HepG2 (cell line): ENCODE measurements at regions not wholly inside any gene's neighbourhood (a gene's known extent, or its start where the extent isn't known, plus 50 kb on each side); places are given as distances from the start of the nearest gene placed in this dataset.

Experiments
- ATAC-seq: fragments of 200-7000 bp; cut with Tn5 transposase; 3 replicates; pipeline ENCODE4 v1.9.1; 2020; ENCODE audit warnings: mild to moderate bottlenecking, moderate library complexity
- BruUV-seq: library from RNA; stranded (reverse); fragments of 400-500 nt; replicated peaks from 2 replicates; lab custom pipeline; 2021; lab: Mats Ljungman, UMichigan
- CTCF ChIA-PET: fragments of 300-600 bp; formaldehyde crosslinking; extraction: SDS; loops from one replicate; lab custom pipeline; 2021; ENCODE audit warnings: low total read pairs, inconsistent platforms, low intra/inter-chr PET ratio; lab: Yijun Ruan, JAX
- POLR2A ChIA-PET: fragments of 350-600 bp; sonication (Branson Sonifier 250); formaldehyde crosslinking; loops from one replicate; lab custom pipeline; 2020; ENCODE audit warnings: antibody characterized with exemption, inconsistent platforms; lab: Yijun Ruan, JAX
- DNase-seq: peaks from one replicate; pipeline ENCODE4 v3.0.0-alpha.2; 2015; ENCODE audit warnings: low spot score
- FAIRE-seq: peaks from 3 replicates; lab custom pipeline; 2011; peaks lifted over from hg19 to GRCh38; lab: Jason Lieb, UNC
- H2AFZ ChIP-seq: one replicate; pipeline ENCODE4 v1.6.1; 2011; ENCODE audit warnings: low read length, inconsistent platforms
- H3K27ac ChIP-seq: fragments of 300-600 bp; 3 replicates; pipeline ENCODE4 v1.8.0; 2011; ENCODE audit warnings: mixed run types, mild to moderate bottlenecking, mixed read lengths, low read length, inconsistent platforms; ENCODE audit not compliant: insufficient read depth; ENCODE audit errors: extremely low read length
- H3K27me3 ChIP-seq, 2 experiments: fragments of 200-600 bp in 1 of 2; 2 replicates in 1 of 2; 3 replicates in 1 of 2; pipeline versions ENCODE4 v1.6.0 to v1.8.0; 2011; ENCODE audit warnings: low read length in 2 of 2, mild to moderate bottlenecking in 2 of 2, moderate library complexity in 2 of 2, inconsistent platforms in 1 of 2; ENCODE audit not compliant: insufficient read depth in 2 of 2, control insufficient read depth in 1 of 2
- H3K36me3 ChIP-seq, 2 experiments: fragments of 200-600 bp in 1 of 2; replicated peaks in 1 of 2; 2 replicates in 1 of 2; 3 replicates in 1 of 2; pipeline versions ENCODE4 v1.5.1 to v1.8.0; 2011; ENCODE audit warnings: low read length in 2 of 2, inconsistent platforms in 1 of 2; ENCODE audit not compliant: insufficient read depth in 2 of 2, control insufficient read depth in 1 of 2
- H3K4me1 ChIP-seq: 2 replicates; pipeline ENCODE4 v1.5.1; 2012; ENCODE audit warnings: low read length, inconsistent platforms; ENCODE audit not compliant: insufficient read depth
- H3K4me2 ChIP-seq: 2 replicates; pipeline ENCODE4 v1.6.0; 2011; ENCODE audit warnings: low read depth, low read length, inconsistent platforms
- H3K4me3 ChIP-seq, 3 experiments: fragments of 200-600 bp in 1 of 3; sonication (generic), shearing (Covaris generic) in 1 of 3; replicated peaks in 1 of 3; 2 replicates each; pipeline ENCODE4 v1.5.1; 2011 to 2016; ENCODE audit warnings: low read length in 3 of 3, inconsistent platforms in 2 of 3, low read depth in 2 of 3, mild to moderate bottlenecking in 2 of 3, control low read depth in 1 of 3, mixed read lengths in 1 of 3; ENCODE audit not compliant: insufficient read depth in 1 of 3
- H3K79me2 ChIP-seq: one replicate; pipeline ENCODE4 v1.6.1; 2011; ENCODE audit warnings: low read length, inconsistent platforms; ENCODE audit not compliant: insufficient read depth
- H3K9ac ChIP-seq: 2 replicates; pipeline ENCODE4 v1.6.0; 2011; ENCODE audit warnings: mild to moderate bottlenecking, low read depth, low read length, inconsistent platforms; ENCODE audit not compliant: insufficient read depth
- H3K9me3 ChIP-seq: 2 replicates; pipeline ENCODE4 v1.5.1; 2012; ENCODE audit warnings: mild to moderate bottlenecking, low read length
- H4K20me1 ChIP-seq: 2 replicates; pipeline ENCODE4 v1.6.0; 2011; ENCODE audit warnings: inconsistent platforms, mild to moderate bottlenecking, low read length, moderate library complexity; ENCODE audit not compliant: insufficient read depth
- BRCA1 ChIP-seq: sonication (generic); formaldehyde crosslinking; IDR thresholded peaks from 2 replicates; pipeline ENCODE4 v1.4.0; 2020; ENCODE audit warnings: missing genetic modification reagents
- PLRG1 ChIP-seq: fragments of 450-650 bp; conservative IDR thresholded peaks from 2 replicates; pipeline ENCODE4 v1.6.1; 2016
- PRPF4 ChIP-seq: fragments of 200-400 bp; formaldehyde crosslinking; IDR thresholded peaks from 2 replicates; pipeline ENCODE4 v1.6.1; 2016; ENCODE audit warnings: low read length, low read depth; ENCODE audit not compliant: poor library complexity, severe bottlenecking
- ZKSCAN1 ChIP-seq: fragments of 150-350 bp; IDR thresholded peaks from 2 replicates; pipeline ENCODE4 v1.6.1; 2014; ENCODE audit warnings: low read length
- ZNF451 ChIP-seq: sonication (generic); formaldehyde crosslinking; IDR thresholded peaks from 2 replicates; pipeline ENCODE4 v1.5.0; 2020; ENCODE audit warnings: mild to moderate bottlenecking, missing genetic modification reagents
- ZNF496 ChIP-seq: sonication (generic); formaldehyde crosslinking; IDR thresholded peaks from 2 replicates; pipeline ENCODE4 v1.8.1; 2023; ENCODE audit warnings: mild to moderate bottlenecking, moderate library complexity, missing genetic modification reagents; ENCODE audit not compliant: insufficient replicate concordance
- WGBS: methylation state at CpG from one replicate; pipeline ENCODE4 v1.1.6; 2017; ENCODE audit warnings: low lambda C conversion rate; 5-methylcytosine and 5-hydroxymethylcytosine counted together
- in situ Hi-C: cut with HindIII; loops from 2 replicates; pipeline ENCODE4 v1.10.0; 2017; ENCODE audit warnings: low pct_unique_long_range_greater_than_20kb; ENCODE audit not compliant: extremely low pct_ligation_motif_present
- intact Hi-C: fragments of 100-400 bp; cut with micrococcal nuclease; formaldehyde crosslinking; loops from one replicate; pipeline ENCODE4 v1.10.0; 2022; ENCODE audit not compliant: unreplicated experiment
- TF ChIP-seq, protein P1 (sequence below): sonication (generic); formaldehyde crosslinking; IDR thresholded peaks from 2 replicates; pipeline ENCODE4 v1.9.0; 2021; ENCODE audit warnings: mild to moderate bottlenecking, missing genetic modification reagents
- TF ChIP-seq, protein P2 (sequence below): sonication (generic); formaldehyde crosslinking; IDR thresholded peaks from 2 replicates; pipeline ENCODE4 v1.8.0; 2022; ENCODE audit warnings: missing genetic modification reagents, mild to moderate bottlenecking, borderline replicate concordance
- TF ChIP-seq, protein P3 (sequence below): sonication (generic); formaldehyde crosslinking; IDR thresholded peaks from 2 replicates; pipeline ENCODE4 v1.5.1; 2020; ENCODE audit warnings: mild to moderate bottlenecking, missing genetic modification reagents, borderline replicate concordance
- TF ChIP-seq, protein P4 (sequence below): sonication (generic); formaldehyde crosslinking; IDR thresholded peaks from 2 replicates; pipeline ENCODE4 v1.5.0; 2020; ENCODE audit warnings: missing genetic modification reagents, mild to moderate bottlenecking, borderline replicate concordance

DNA sequence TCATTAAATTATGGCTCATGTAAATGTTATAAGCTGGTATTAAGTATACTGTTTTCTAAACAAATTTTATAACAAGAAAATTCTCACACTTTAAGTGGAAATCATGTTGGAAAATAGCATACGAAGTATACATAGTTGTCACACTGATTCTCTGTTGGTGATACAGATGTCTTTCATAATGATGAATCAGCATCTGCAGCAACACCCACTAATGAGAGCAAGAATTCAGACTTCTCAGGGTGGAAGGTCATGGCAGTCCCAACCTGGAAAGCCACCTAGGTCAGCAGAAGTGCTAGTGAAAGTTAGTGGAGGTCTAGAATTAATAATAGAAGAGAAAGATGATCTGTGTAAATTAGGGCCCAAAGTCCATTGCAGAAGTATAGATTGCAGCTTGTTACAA is 719.7 kb upstream of the MIR17HG start (continued):
- TF ChIP-seq, protein P1, sequence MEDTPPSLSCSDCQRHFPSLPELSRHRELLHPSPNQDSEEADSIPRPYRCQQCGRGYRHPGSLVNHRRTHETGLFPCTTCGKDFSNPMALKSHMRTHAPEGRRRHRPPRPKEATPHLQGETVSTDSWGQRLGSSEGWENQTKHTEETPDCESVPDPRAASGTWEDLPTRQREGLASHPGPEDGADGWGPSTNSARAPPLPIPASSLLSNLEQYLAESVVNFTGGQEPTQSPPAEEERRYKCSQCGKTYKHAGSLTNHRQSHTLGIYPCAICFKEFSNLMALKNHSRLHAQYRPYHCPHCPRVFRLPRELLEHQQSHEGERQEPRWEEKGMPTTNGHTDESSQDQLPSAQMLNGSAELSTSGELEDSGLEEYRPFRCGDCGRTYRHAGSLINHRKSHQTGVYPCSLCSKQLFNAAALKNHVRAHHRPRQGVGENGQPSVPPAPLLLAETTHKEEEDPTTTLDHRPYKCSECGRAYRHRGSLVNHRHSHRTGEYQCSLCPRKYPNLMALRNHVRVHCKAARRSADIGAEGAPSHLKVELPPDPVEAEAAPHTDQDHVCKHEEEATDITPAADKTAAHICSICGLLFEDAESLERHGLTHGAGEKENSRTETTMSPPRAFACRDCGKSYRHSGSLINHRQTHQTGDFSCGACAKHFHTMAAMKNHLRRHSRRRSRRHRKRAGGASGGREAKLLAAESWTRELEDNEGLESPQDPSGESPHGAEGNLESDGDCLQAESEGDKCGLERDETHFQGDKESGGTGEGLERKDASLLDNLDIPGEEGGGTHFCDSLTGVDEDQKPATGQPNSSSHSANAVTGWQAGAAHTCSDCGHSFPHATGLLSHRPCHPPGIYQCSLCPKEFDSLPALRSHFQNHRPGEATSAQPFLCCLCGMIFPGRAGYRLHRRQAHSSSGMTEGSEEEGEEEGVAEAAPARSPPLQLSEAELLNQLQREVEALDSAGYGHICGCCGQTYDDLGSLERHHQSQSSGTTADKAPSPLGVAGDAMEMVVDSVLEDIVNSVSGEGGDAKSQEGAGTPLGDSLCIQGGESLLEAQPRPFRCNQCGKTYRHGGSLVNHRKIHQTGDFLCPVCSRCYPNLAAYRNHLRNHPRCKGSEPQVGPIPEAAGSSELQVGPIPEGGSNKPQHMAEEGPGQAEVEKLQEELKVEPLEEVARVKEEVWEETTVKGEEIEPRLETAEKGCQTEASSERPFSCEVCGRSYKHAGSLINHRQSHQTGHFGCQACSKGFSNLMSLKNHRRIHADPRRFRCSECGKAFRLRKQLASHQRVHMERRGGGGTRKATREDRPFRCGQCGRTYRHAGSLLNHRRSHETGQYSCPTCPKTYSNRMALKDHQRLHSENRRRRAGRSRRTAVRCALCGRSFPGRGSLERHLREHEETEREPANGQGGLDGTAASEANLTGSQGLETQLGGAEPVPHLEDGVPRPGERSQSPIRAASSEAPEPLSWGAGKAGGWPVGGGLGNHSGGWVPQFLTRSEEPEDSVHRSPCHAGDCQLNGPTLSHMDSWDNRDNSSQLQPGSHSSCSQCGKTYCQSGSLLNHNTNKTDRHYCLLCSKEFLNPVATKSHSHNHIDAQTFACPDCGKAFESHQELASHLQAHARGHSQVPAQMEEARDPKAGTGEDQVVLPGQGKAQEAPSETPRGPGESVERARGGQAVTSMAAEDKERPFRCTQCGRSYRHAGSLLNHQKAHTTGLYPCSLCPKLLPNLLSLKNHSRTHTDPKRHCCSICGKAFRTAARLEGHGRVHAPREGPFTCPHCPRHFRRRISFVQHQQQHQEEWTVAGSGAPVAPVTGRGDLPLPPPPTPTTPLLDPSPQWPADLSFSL (CRISPR knock-in tag), result no peak
- TF ChIP-seq BRCA1 (CRISPR knock-in tag) (no peak), ZNF451 (no peak)
- TF ChIP-seq, all 625 proteins: peak for 2

DNA sequence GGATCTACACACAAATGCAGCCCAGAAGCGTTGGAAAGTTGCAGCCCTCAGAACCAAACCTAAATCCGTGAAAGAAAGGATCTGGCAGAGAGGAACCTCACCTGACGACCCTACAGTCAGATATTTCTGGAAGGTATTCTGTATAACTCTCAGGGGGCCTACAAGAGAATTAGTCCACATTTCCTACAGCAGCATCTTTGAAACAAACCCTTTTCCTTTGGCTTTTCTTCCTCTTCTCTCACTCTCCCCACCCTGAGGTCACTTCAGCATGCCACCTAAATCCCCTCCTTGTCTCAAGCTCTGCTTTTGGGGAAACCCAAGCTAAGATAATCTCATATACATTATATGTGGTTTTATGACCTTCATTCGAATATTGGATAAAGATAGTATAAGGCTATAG is 719.0 kb upstream of the MIR17HG start:
- Histone ChIP-seq H2AFZ (no peak overlapping the region), H3K4me1 (no peaks in the 10 kb centered on the region), H3K9me3 (peaks cover 33% of the 10 kb centered on the region), H3K36me3 (no peaks in the 10 kb centered on the region), H3K4me2 (no peak overlapping the region), H3K79me2 (no peaks in the 10 kb centered on the region)
- CTCF ChIA-PET, result no interaction called here
- intact Hi-C loops, result no loop called here
- TF ChIP-seq PLRG1 (no peak), PRPF4 (no peak), ZKSCAN1 (no peak), ZNF496 (CRISPR knock-in tag) (no peak)
- TF ChIP-seq, protein P2, sequence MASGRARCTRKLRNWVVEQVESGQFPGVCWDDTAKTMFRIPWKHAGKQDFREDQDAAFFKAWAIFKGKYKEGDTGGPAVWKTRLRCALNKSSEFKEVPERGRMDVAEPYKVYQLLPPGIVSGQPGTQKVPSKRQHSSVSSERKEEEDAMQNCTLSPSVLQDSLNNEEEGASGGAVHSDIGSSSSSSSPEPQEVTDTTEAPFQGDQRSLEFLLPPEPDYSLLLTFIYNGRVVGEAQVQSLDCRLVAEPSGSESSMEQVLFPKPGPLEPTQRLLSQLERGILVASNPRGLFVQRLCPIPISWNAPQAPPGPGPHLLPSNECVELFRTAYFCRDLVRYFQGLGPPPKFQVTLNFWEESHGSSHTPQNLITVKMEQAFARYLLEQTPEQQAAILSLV, result no peak
- TF ChIP-seq, protein P3, sequence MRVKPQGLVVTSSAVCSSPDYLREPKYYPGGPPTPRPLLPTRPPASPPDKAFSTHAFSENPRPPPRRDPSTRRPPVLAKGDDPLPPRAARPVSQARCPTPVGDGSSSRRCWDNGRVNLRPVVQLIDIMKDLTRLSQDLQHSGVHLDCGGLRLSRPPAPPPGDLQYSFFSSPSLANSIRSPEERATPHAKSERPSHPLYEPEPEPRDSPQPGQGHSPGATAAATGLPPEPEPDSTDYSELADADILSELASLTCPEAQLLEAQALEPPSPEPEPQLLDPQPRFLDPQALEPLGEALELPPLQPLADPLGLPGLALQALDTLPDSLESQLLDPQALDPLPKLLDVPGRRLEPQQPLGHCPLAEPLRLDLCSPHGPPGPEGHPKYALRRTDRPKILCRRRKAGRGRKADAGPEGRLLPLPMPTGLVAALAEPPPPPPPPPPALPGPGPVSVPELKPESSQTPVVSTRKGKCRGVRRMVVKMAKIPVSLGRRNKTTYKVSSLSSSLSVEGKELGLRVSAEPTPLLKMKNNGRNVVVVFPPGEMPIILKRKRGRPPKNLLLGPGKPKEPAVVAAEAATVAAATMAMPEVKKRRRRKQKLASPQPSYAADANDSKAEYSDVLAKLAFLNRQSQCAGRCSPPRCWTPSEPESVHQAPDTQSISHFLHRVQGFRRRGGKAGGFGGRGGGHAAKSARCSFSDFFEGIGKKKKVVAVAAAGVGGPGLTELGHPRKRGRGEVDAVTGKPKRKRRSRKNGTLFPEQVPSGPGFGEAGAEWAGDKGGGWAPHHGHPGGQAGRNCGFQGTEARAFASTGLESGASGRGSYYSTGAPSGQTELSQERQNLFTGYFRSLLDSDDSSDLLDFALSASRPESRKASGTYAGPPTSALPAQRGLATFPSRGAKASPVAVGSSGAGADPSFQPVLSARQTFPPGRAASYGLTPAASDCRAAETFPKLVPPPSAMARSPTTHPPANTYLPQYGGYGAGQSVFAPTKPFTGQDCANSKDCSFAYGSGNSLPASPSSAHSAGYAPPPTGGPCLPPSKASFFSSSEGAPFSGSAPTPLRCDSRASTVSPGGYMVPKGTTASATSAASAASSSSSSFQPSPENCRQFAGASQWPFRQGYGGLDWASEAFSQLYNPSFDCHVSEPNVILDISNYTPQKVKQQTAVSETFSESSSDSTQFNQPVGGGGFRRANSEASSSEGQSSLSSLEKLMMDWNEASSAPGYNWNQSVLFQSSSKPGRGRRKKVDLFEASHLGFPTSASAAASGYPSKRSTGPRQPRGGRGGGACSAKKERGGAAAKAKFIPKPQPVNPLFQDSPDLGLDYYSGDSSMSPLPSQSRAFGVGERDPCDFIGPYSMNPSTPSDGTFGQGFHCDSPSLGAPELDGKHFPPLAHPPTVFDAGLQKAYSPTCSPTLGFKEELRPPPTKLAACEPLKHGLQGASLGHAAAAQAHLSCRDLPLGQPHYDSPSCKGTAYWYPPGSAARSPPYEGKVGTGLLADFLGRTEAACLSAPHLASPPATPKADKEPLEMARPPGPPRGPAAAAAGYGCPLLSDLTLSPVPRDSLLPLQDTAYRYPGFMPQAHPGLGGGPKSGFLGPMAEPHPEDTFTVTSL (CRISPR knock-in tag), result no peak
- TF ChIP-seq, protein P4, sequence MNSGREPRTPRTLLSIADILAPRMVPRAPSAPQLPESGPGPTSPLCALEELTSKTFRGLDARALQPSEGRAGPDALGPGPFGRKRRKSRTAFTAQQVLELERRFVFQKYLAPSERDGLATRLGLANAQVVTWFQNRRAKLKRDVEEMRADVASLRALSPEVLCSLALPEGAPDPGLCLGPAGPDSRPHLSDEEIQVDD (CRISPR knock-in tag), result no peak
- TF ChIP-seq, all 625 proteins: peak for 0
- DNase-seq, result no peak
- no peak overlapping the region for H3K27ac ChIP-seq
- in situ Hi-C loops, result no loop called here
- no peaks in the 10 kb centered on the region for H4K20me1 ChIP-seq
- ATAC-seq, result no peak
- no peak overlapping the region for H3K9ac ChIP-seq
- no peak for FAIRE-seq
- POLR2A ChIA-PET, result no interaction called here
- no peak overlapping the region for H3K4me3 ChIP-seq
- under 1% methylated on average over 4 of the region's 4 CpGs for WGBS
- BruUV-seq, result no TSS peak
- H3K27me3 ChIP-seq, result no peaks in the 10 kb centered on the region
